K562 (cell line): ENCODE measurements at regions not wholly inside any gene's neighbourhood (a gene's known extent, or its start where the extent isn't known, plus 50 kb on each side); places are given as distances from the start of the nearest gene placed in this dataset.
A peak's percentile ranks its signal among the peaks of the same experiment; 100 is the strongest.

Source experiments
- ATAC-seq: fragments of 200-7000 bp; cut with Tn5 transposase; 3 replicates; pipeline ENCODE4 v1.9.1; 2020; ENCODE audit warnings: moderate library complexity
- BruUV-seq: library from RNA; stranded (reverse); fragments of 400-500 nt; replicated peaks from 2 replicates; lab custom pipeline; 2021; lab: Mats Ljungman, UMichigan
- CTCF ChIA-PET: fragments of 300-600 bp; formaldehyde crosslinking; extraction: SDS; loops from one replicate; lab custom pipeline; 2021; ENCODE audit warnings: low intra/inter-chr PET ratio; lab: Yijun Ruan, JAX
- POLR2A ChIA-PET: fragments of 300-600, 350-650 bp; sonication (Branson Sonifier 250); formaldehyde crosslinking; extraction: SDS; loops from one replicate; lab custom pipeline; 2021; ENCODE audit warnings: antibody characterized with exemption, inconsistent platforms; lab: Yijun Ruan, JAX
- DNase-seq, 4 experiments: peaks; one replicate each; pipeline versions ENCODE4 v3.0.0 to v3.0.0-alpha.2; 2011 to 2018; ENCODE audit warnings: low spot score in 3 of 4, mixed read lengths in 3 of 4; ENCODE audit errors: extremely low read depth in 1 of 4
- FAIRE-seq: peaks from 2 replicates; lab custom pipeline; 2011; peaks lifted over from hg19 to GRCh38; lab: Jason Lieb, UNC
- H2AFZ ChIP-seq: 2 replicates; pipeline ENCODE4 v1.6.0; 2011; ENCODE audit warnings: low read depth, low read length, control low read depth, inconsistent platforms
- H3K27ac ChIP-seq: fragments of 200-600 bp; 3 replicates; pipeline ENCODE4 v1.8.0; 2011; ENCODE audit warnings: low read depth, mild to moderate bottlenecking, control low read depth, inconsistent platforms, low read length, moderate library complexity, mixed read lengths; ENCODE audit errors: extremely low read depth
- H3K27me3 ChIP-seq, 2 experiments: fragments of 300-600 bp in 1 of 2; 2 replicates in 1 of 2; 3 replicates in 1 of 2; pipeline versions ENCODE4 v1.6.0 to v1.8.0; 2011; ENCODE audit warnings: inconsistent platforms in 2 of 2, low read length in 2 of 2, mild to moderate bottlenecking in 1 of 2, mixed read lengths in 1 of 2, moderate library complexity in 1 of 2; ENCODE audit not compliant: control insufficient read depth in 2 of 2, insufficient read depth in 2 of 2
- H3K36me3 ChIP-seq: fragments of 300-600 bp; 3 replicates; pipeline ENCODE4 v1.8.0; 2011; ENCODE audit warnings: mild to moderate bottlenecking, low read length, inconsistent platforms; ENCODE audit not compliant: control insufficient read depth, insufficient read depth
- H3K4me1 ChIP-seq, 2 experiments: fragments of 200-600 bp in 1 of 2; replicated peaks in 1 of 2; 2 replicates in 1 of 2; 3 replicates in 1 of 2; pipeline versions ENCODE4 v1.5.1 to v1.8.0; 2011; ENCODE audit warnings: inconsistent platforms in 2 of 2, low read length in 2 of 2, mild to moderate bottlenecking in 1 of 2, mixed read lengths in 1 of 2, moderate library complexity in 1 of 2; ENCODE audit not compliant: control insufficient read depth in 2 of 2, insufficient read depth in 2 of 2
- H3K4me2 ChIP-seq: 2 replicates; pipeline ENCODE4 v1.6.1; 2011; ENCODE audit warnings: low read length, control low read depth, inconsistent platforms, mixed read lengths; ENCODE audit not compliant: insufficient read depth
- H3K4me3 ChIP-seq: fragments of 200-600 bp; sonication (generic), shearing (Covaris generic); 2 replicates; pipeline ENCODE4 v1.5.1; 2016; ENCODE audit warnings: control low read depth, inconsistent platforms
- H3K79me2 ChIP-seq: fragments of 200-600 bp; 3 replicates; pipeline ENCODE4 v1.8.0; 2011; ENCODE audit warnings: low read length, inconsistent platforms; ENCODE audit not compliant: control insufficient read depth, insufficient read depth
- H3K9ac ChIP-seq, 2 experiments: 2 replicates each; pipeline versions ENCODE4 v1.6.0 to v1.6.1; 2011; ENCODE audit warnings: low read depth in 2 of 2, low read length in 2 of 2, control low read depth in 1 of 2, inconsistent platforms in 1 of 2, mild to moderate bottlenecking in 1 of 2, mixed read lengths in 1 of 2; ENCODE audit not compliant: insufficient read depth in 1 of 2
- H3K9me1 ChIP-seq: one replicate; pipeline ENCODE4 v1.6.0; 2011; ENCODE audit warnings: inconsistent platforms, mild to moderate bottlenecking, low read length, moderate library complexity; ENCODE audit not compliant: control insufficient read depth, insufficient read depth
- H3K9me3 ChIP-seq: replicated peaks from 2 replicates; pipeline ENCODE4 v1.5.1; 2011; ENCODE audit warnings: low read depth, low read length, inconsistent platforms; ENCODE audit not compliant: control insufficient read depth, insufficient read depth
- H4K20me1 ChIP-seq: replicated peaks from 2 replicates; pipeline ENCODE4 v1.6.1; 2011; ENCODE audit warnings: low read length, inconsistent platforms, mixed read lengths; ENCODE audit not compliant: control insufficient read depth, insufficient read depth
- EWSR1 ChIP-seq: fragments of 450-650 bp; IDR thresholded peaks from 2 replicates; pipeline ENCODE4 v1.6.1; 2018; ENCODE audit warnings: borderline replicate concordance, mild to moderate bottlenecking, low read depth, moderate library complexity; ENCODE audit not compliant: partially characterized antibody
- MYBL2 ChIP-seq, 2 experiments: fragments of 450-650 bp in 1 of 2; sonication (generic) in 1 of 2; formaldehyde crosslinking in 1 of 2; IDR thresholded peaks; 2 replicates each; pipeline versions ENCODE4 v1.6.1 to v1.8.1; 2017 to 2022; ENCODE audit warnings: borderline replicate concordance in 1 of 2, inconsistent platforms in 1 of 2, low read depth in 1 of 2, mild to moderate bottlenecking in 1 of 2, missing genetic modification reagents in 1 of 2, moderate library complexity in 1 of 2
- NFE2L1 ChIP-seq: fragments of 450-650 bp; IDR thresholded peaks from 2 replicates; pipeline ENCODE4 v1.6.1; 2016; ENCODE audit warnings: missing genetic modification characterization, low read depth, mild to moderate bottlenecking, missing compliant biosample characterization, moderate library complexity, borderline replicate concordance
- NR2C1 ChIP-seq, 2 experiments: fragments of 450-650 bp; IDR thresholded peaks; 2 replicates each; pipeline ENCODE4 v1.6.1; 2017; ENCODE audit warnings: mild to moderate bottlenecking in 2 of 2, antibody characterized with exemption in 1 of 2, inconsistent platforms in 1 of 2, missing compliant biosample characterization in 1 of 2, missing genetic modification characterization in 1 of 2
- SMC3 ChIP-seq: conservative IDR thresholded peaks from 2 replicates; pipeline ENCODE4 v1.6.1; 2011; ENCODE audit warnings: low read depth, low read length, improper control_type of control experiment; ENCODE audit not compliant: insufficient read depth
- SREBF2 ChIP-seq: sonication (generic); formaldehyde crosslinking; IDR thresholded peaks from 2 replicates; pipeline ENCODE4 v1.4.0; 2020; ENCODE audit warnings: mild to moderate bottlenecking, missing genetic modification reagents
- ZNF175 ChIP-seq: fragments of 200-800 bp; sonication (Bioruptor generic); IDR thresholded peaks from 2 replicates; pipeline ENCODE4 v1.6.1; 2016; ENCODE audit warnings: low read depth, mild to moderate bottlenecking, missing genetic modification characterization, missing compliant biosample characterization
- ZNF408 ChIP-seq: fragments of 250-450 bp; sonication (Bioruptor Pico); IDR thresholded peaks from 2 replicates; pipeline ENCODE4 v1.4.0; 2020; ENCODE audit warnings: low read depth, mild to moderate bottlenecking, moderate library complexity
- WGBS: fragments of 100-300 bp; shearing (Covaris generic); methylation state at CpG from one replicate; pipeline ENCODE4 v1.1.6; 2016; ENCODE audit warnings: low coverage, mixed read lengths; ENCODE audit not compliant: insufficient coverage; ENCODE audit errors: missing lambda C conversion rate; 5-methylcytosine and 5-hydroxymethylcytosine counted together
- in situ Hi-C: fragments of 300-500 bp; cut with MboI; formaldehyde crosslinking; loops from 4 replicates; pipeline ENCODE4 v1.15.0; 2018; ENCODE audit warnings: inconsistent platforms, mixed read lengths
- intact Hi-C: fragments of 100-400 bp; cut with micrococcal nuclease; formaldehyde crosslinking; loops from 2 replicates; pipeline ENCODE4 v1.14.2; 2022

DNA sequence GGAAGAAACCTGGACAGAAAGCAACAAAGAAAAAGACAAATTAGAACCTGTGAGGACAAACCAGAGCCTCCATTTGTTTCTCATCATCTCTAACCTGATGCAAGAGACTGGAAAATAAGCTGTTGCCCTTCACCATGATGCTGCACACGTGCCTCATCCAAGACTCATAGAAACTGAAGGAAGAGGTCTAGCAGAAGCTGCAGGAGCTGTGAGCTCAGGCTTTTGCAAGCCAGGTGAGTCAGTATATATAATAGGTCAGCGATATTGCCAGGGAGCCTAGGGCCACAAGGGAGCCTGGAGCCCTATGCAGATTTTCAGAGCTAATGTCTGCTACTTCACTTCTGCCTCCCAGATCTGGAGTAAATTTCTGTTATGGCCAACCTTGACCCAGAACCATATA is 163.1 kb downstream of the LNPK start:
- CTCF ChIA-PET: no interaction called here
- no peak for FAIRE-seq
- H4K20me1 ChIP-seq: no peaks in the 10 kb centered on the region
- H3K9me1 ChIP-seq: no peaks in the 10 kb centered on the region
- H3K27ac ChIP-seq: no peak overlapping the region
- TF ChIP-seq NR2C1 (IDR thresholded peaks at IDR 0.05) (no peak), NR2C1 (tag; IDR thresholded peaks at IDR 0.05) (peak; percentile 66), ZNF408 (CRISPR knock-in tag) (no peak)
- H3K9ac ChIP-seq: no peak overlapping the region
- no peak overlapping the region for H3K4me2 ChIP-seq
- no peak overlapping the region for H3K4me3 ChIP-seq
- no peaks in the 10 kb centered on the region for H3K36me3 ChIP-seq
- peaks cover 5 to 8% of the 10 kb centered on the region in 2 experiments; a peak in 4 of 5 replicates for H3K27me3 ChIP-seq
- in situ Hi-C loops: no loop called here
- no peaks in the 10 kb centered on the region for H3K9me3 ChIP-seq
- H2AFZ ChIP-seq: no peak overlapping the region
- no peaks in the 10 kb centered on the region for H3K79me2 ChIP-seq
- no peak for ATAC-seq
- 0% methylated on average over 2 of the region's 2 CpGs for WGBS
- BruUV-seq: no TSS peak
- H3K4me1 ChIP-seq: no peaks in the 10 kb centered on the region
- POLR2A ChIA-PET: interaction anchor here (0.7 to 1.2 kb wide), 4 partner anchors 13 to 800 kb away, joined by 3 to 5 read pairs (median 4); no protein-coding TSS in a partner anchor
- intact Hi-C loops: no loop called here
- no peak for DNase-seq

DNA sequence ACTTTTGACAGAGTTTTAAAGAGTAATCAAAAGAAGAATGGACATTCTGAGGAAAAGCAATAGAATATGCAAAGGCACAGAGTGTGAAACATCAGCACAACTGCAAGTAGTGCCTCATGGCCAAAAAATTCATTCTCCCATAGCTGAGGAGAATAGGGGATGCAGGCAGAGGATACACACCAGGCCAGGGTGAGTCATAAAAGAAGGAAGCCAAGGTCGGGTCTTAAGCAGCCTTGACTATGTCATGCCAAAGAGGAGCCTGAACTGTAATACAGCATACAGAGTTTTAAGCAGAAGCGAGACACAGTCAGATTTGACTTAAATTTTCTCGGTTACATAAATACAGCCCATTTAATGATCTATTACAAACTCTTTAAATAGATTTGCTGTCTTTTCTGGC is 165.0 kb downstream of the LNPK start:
- H4K20me1 ChIP-seq: no peaks in the 10 kb centered on the region
- no peaks in the 10 kb centered on the region for H3K36me3 ChIP-seq
- ChIA-PET POLR2A (no interaction called here), CTCF (no interaction called here)
- intact Hi-C loops (no loop called here), in situ Hi-C loops (no loop called here)
- no peak overlapping the region for H3K4me3 ChIP-seq
- H3K9me3 ChIP-seq: no peaks in the 10 kb centered on the region
- H3K4me2 ChIP-seq: no peak overlapping the region
- H3K27ac ChIP-seq: no peak overlapping the region
- peaks cover 5 to 8% of the 10 kb centered on the region in 2 experiments; a peak in 4 of 5 replicates for H3K27me3 ChIP-seq
- H3K4me1 ChIP-seq: no peaks in the 10 kb centered on the region
- no peak overlapping the region for H3K9ac ChIP-seq
- no peaks in the 10 kb centered on the region for H3K9me1 ChIP-seq
- H2AFZ ChIP-seq: no peak overlapping the region
- FAIRE-seq (no peak), ATAC-seq (no peak), DNase-seq (no peak)
- no peak for TF ChIP-seq SREBF2
- no peak for TF ChIP-seq NFE2L1 (tag)
- TF ChIP-seq SMC3: no peak
- no peak for TF ChIP-seq ZNF175
- no peak for TF ChIP-seq MYBL2 (IDR thresholded peaks at IDR 0.05; ENCODE audit: low read depth)
- TF ChIP-seq MYBL2 (CRISPR knock-in tag; IDR thresholded peaks at IDR 0.05; ENCODE audit: borderline replicate concordance): no peak
- no peak for TF ChIP-seq EWSR1
- no peaks in the 10 kb centered on the region for H3K79me2 ChIP-seq
- WGBS: 3% methylated on average over 3 of the region's 3 CpGs
- no TSS peak for BruUV-seq
